HEK293 (cell line): ENCODE measurements at regions not wholly inside any gene's neighbourhood (a gene's known extent, or its start where the extent isn't known, plus 50 kb on each side); places are given as distances from the start of the nearest gene placed in this dataset.

Source experiments
- CTCF ChIP-seq: fragments of 450-650 bp; formaldehyde crosslinking; IDR thresholded peaks from 2 replicates; pipeline ENCODE4 v1.5.1; 2016; ENCODE audit warnings: missing biosample characterization, missing genetic modification characterization
- GLI4 ChIP-seq: fragments of 450-650 bp; formaldehyde crosslinking; IDR thresholded peaks from 2 replicates; pipeline ENCODE4 v1.5.1; 2016; ENCODE audit warnings: missing biosample characterization, missing genetic modification characterization
- PRDM1 ChIP-seq: fragments of 450-650 bp; formaldehyde crosslinking; IDR thresholded peaks from 2 replicates; pipeline ENCODE4; 2016; ENCODE audit warnings: missing biosample characterization, missing genetic modification characterization
- REST ChIP-seq: fragments of 450-650 bp; formaldehyde crosslinking; IDR thresholded peaks from 2 replicates; pipeline ENCODE4 v1.5.1; 2016; ENCODE audit warnings: missing biosample characterization, missing genetic modification characterization
- ZNF138 ChIP-seq: fragments of 450-650 bp; formaldehyde crosslinking; IDR thresholded peaks from 2 replicates; pipeline ENCODE4 v1.5.1; 2016; ENCODE audit warnings: missing biosample characterization, missing genetic modification characterization, borderline replicate concordance
- ZNF248 ChIP-seq: fragments of 450-650 bp; formaldehyde crosslinking; IDR thresholded peaks from 2 replicates; pipeline ENCODE4 v1.5.1; 2017; ENCODE audit warnings: missing biosample characterization, missing genetic modification characterization
- ZNF398 ChIP-seq: fragments of 450-650 bp; formaldehyde crosslinking; IDR thresholded peaks from 2 replicates; pipeline ENCODE4 v1.5.1; 2017; ENCODE audit warnings: missing biosample characterization, missing genetic modification characterization

GRCh38 chr1:55323760-55324159 lies 108.6 kb upstream of the USP24 start:
- TF ChIP-seq CTCF (tag by site-specific recombination) (no peak), ZNF138 (tag by site-specific recombination) (no peak), REST (no peak), GLI4 (no peak), PRDM1 (tag by site-specific recombination) (no peak), ZNF398 (no peak), ZNF248 (no peak)
